HG03460 (cell line): ENCODE measurements at regions not wholly inside any gene's neighbourhood (a gene's known extent, or its start where the extent isn't known, plus 50 kb on each side); places are given as distances from the start of the nearest gene placed in this dataset.

Experiments used
- ATAC-seq: cut with Tn5 transposase; IDR thresholded peaks from one replicate; pipeline ENCODE4 v1.9.1; 2021; ENCODE audit not compliant: unreplicated experiment

GRCh38 chr5:17690473-17690872 lies 56.2 kb downstream of the TAF11L14 start:
- ATAC-seq = no peak

- no peak for ATAC-seq
Observed at GRCh38 chr5:17691762-17692161, 57.5 kb downstream of the TAF11L14 start.

- ATAC-seq = no peak
Observed at GRCh38 chr5:17694371-17694770, 60.1 kb downstream of the TAF11L14 start.

GRCh38 chr5:17694914-17695313 lies 60.7 kb downstream of the TAF11L14 start:
- no peak for ATAC-seq

GRCh38 chr5:17696627-17697026 lies 62.4 kb downstream of the TAF11L14 start:
- ATAC-seq = no peak

GRCh38 chr5:17697671-17698070 lies 63.4 kb downstream of the TAF11L14 start:
- no peak for ATAC-seq

- no peak for ATAC-seq
Observed at GRCh38 chr5:17709011-17709710, 74.9 kb downstream of the TAF11L14 start.

GRCh38 chr5:17713301-17713700 lies 79.0 kb downstream of the TAF11L14 start:
- ATAC-seq = no peak

GRCh38 chr5:17714186-17714585 lies 79.9 kb downstream of the TAF11L14 start:
- ATAC-seq = no peak

GRCh38 chr5:17719592-17719991 lies 85.3 kb downstream of the TAF11L14 start:
- ATAC-seq = no peak

GRCh38 chr5:17720071-17720470 lies 85.8 kb downstream of the TAF11L14 start:
- ATAC-seq = no peak

- no peak for ATAC-seq
Observed at GRCh38 chr5:17723876-17724275, 89.6 kb downstream of the TAF11L14 start.

- no peak for ATAC-seq
Observed at GRCh38 chr5:17727098-17727497, 92.8 kb downstream of the TAF11L14 start.

GRCh38 chr5:17730421-17730820 lies 96.2 kb downstream of the TAF11L14 start:
- ATAC-seq = no peak

GRCh38 chr5:17732351-17732923 lies 98.2 kb downstream of the TAF11L14 start:
- no peak for ATAC-seq

- ATAC-seq = no peak
Observed at GRCh38 chr5:17734011-17734410, 99.8 kb downstream of the TAF11L14 start.

GRCh38 chr5:17735761-17736160 lies 101.5 kb downstream of the TAF11L14 start:
- ATAC-seq = no peak

GRCh38 chr5:17737092-17737491 lies 102.8 kb downstream of the TAF11L14 start:
- ATAC-seq = no peak

- ATAC-seq = no peak
Observed at GRCh38 chr5:17738446-17738845, 104.2 kb downstream of the TAF11L14 start.

- no peak for ATAC-seq
Observed at GRCh38 chr5:17743580-17744435, 109.5 kb downstream of the TAF11L14 start.

- ATAC-seq = no peak
Observed at GRCh38 chr5:17748201-17748600, 113.9 kb downstream of the TAF11L14 start.

GRCh38 chr5:17748941-17749340 lies 114.7 kb downstream of the TAF11L14 start:
- ATAC-seq = no peak
